ENCODE measurements at regions not wholly inside any gene's neighbourhood (a gene's known extent, or its start where the extent isn't known, plus 50 kb on each side); places are given as distances from the start of the nearest gene placed in this dataset.
"Not testable (repeated sequence)": the region's sequence is repeated elsewhere in the genome, so short reads cannot be mapped to it uniquely, and the experiment has no call there.

DNA sequence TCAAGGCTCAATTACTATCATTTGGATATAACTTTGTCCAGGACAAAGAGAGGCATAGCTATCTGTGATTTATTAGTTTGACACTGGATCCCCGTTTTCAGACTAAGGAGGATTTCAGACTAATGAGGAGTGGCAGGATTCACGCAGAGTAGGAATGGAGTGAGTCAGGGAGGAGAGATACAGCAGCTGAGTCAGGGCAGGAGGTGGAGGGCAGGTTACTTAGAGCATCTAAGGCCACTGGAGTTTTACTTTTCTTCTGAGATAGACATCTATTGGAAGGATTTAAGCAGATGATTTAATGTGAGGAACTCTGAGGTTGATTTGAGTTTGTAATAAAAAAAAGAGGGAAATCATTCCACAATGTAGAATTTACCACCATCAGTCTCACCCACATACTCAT is 110.6 kb downstream of the RPIA start:
- DNase-seq, result not testable (repeated sequence)

DNA sequence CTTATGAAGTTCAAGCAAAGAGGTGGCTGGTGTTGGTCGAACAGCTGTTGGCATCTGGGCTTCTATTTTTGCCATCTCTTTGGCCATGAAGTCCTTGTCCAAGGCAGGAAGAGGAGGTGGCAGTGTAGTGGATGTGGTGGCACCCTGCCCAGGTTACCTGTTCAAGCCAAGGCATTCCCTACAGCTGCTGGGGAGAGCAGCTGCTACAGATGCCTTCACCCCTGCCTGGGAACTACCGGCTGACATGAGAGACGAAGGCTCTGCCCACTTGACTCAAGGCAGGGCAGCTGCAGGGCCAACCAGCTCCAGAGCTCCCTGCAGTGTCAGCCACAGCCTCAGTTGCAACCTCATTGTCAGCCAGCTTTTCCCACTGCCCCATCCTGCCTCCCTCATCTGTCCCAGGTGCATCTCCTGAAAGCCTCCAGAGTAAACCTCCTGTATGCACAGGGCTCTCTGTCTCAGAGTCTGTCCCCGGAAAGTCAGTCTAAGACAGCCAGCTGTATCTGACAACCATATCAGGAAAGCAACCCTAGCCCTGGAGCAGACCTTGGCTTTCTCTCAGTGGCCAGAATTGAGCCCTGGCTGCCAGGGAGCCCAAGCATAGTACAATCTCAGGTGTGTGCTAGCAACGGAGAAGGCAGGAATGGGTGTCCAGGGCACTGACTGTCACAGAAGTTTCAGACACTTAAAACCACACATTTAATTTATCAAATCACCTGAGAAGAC is 115.9 kb downstream of the RPIA start:
- DNase-seq, result no peak

DNA sequence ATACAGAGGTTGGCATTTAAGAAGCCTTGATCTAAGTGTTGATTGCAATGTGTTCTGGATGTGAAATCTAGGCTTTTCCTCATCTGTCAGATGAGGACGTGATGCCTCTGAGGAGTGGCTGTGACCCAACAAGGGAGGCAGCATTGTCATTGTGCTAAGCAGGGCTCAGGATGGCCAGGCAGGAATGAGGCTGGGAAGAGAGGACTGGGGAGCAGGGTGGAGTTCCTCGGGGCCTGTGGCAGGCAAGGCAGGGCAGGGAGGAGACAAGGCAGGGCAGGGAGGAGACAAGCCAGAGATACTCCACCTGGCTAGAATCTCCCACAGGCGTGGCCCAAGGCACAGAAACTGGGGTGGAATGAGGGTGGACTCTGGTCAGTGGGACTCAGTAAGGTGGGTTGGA is 116.6 kb downstream of the RPIA start:
- DNase-seq, result no peak

DNA sequence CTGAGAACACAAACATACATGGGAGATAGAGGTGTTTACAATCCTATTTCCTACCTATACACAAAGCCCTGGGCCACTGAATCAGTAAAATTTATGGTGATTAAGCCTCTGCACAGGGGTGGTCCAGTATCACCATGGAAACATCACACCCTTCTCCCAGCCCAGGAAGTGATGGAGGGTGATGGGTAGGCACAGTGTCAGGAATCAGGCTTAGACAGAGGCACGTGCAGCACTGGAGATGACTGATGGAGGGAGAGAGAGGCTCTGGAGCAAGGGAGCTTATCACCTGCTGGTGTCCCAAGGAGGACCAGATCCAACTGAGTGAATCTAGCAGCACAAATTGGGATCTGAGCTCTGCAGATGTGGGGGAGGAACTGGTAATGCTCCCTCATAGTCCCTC is 117.2 kb downstream of the RPIA start:
- DNase-seq, result no peak

DNA sequence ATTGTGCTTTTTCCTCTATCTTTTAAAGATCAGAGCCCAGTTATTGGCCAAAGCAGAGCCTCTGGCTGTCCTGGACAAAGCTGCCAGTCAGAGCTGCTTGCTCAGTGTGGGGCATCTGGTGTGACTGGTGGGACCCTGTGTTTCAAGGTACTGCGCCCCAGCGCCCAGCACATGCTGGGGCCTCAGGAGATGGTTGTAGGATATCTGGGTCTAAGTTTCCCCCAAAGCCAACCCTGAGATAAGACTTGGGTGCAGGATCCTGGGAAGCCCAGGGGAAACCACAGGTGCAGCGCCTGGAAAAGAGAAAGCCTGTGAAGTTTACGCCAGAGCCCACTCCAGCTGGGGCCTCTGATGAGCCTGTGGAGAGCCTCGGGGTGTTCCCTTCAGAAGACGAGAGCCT is 117.7 kb downstream of the RPIA start:
- DNase-seq, result no peak

DNA sequence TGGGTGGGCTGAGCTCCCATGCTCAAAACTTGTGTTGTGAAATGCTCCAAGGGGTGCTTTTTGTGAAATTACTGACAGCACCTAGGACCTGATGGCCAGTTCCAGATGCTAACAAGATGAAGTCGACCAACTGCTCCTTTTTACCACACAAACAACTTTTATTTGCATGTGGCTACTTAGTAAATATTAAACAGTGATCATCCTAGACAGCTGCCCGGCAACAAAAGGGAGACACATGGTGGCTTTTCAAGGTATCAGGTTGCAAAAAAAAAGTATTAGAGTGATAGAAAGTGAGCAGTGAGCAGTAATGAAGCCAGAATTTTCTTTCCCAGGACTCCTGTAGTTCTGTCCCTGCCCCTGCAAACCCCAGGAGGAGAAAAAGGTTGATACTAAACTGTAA is 118.5 kb downstream of the RPIA start:
- no peak for DNase-seq

DNA sequence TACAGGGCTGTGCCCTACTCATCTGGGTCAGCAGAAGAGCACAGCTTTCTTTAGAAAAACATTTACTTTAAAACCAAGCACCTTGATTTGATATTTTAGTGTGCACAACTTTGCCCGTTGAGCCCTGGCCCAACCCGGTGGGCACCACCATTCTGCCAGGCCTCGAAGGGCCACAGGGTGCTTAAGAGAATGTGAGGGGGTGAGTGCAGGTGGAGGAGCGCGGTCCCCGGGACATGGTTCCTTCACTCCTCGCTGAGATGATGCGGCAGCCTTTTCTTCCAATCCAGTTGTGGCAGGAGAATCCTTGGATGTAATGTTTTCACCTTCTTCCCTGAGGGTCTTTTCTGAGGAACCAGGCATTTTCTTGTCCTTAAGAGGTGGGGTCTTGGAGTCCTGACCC is 119.0 kb downstream of the RPIA start:
- no peak for DNase-seq

DNA sequence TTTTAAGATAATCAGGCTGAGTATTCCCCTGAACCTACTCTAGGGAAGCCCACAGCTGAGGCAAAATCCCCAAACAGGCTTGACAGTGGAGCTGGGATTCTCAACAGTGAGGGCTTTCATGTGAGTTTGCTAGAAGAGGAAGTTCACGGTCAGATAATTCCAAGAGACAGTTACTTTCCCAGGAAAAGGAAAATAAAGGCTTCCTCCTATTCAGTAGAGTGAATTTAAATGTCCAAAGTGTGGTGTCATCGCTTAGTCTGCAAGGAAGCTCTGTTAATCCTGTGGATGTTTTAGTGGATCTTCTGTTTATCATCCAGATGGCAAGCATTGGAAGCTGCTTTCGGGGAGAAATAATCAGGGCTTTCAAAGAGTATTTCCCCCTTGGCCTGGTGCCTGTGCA is 119.8 kb downstream of the RPIA start:
- no peak for DNase-seq

DNA sequence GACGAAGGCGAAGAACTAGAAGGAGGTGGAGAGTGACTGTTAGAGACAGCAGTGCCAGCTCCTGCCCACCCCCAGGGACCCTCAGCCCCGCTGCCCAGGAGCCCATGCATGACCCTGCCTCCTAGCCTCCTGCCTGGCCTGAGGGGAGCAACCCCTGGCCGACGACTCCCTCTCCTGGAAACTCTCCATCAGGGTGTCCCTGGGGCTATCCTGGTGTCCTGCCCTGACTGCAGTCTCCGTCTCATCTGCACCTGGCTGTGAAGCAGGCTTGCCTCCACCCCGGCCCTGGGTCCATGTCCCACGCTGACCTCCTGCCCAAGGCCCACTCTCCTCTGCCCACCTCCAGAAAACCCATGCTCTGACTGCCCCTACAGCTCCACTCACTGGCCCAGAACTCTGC is 120.2 kb downstream of the RPIA start:
- no peak for DNase-seq

DNA sequence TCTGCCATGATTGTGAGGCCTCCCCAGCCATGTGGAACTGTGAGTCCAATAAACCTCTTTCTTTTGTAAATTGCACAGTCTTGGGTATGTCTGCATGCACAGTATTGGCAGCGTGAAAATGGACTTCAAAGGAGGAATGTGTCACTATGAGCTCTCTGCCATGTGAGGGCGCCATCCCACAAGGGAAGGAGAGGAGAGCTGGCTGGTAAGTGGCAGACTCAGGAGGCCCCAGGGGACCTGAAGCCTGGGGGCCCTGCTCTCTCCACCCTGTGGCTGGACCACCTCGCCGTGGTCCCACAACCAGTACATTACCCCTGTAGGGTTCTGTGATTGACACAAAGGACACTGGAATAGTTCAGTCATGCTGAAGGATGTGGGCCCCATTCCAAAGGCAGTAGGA is 122.1 kb downstream of the RPIA start:
- no peak for DNase-seq

DNA sequence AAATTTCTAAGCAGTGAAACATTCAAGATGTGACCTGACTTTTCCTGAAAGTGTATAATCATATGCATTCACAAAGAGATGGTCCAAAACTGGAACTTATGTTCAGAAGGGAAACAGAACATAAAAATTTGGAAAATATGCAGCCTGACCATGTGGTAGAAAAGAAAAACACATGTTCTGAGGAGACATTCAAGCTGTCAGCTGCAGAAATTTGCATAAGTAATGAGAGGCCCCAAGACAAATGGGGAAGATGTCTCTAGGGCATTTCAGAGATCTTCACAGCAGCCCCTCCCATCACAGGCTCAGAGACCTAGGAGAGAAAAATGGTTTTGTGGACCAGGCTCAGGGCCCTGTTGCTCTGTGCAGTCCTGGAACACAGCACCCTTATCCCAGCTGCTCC is 123.8 kb downstream of the RPIA start:
- no peak for DNase-seq

DNA sequence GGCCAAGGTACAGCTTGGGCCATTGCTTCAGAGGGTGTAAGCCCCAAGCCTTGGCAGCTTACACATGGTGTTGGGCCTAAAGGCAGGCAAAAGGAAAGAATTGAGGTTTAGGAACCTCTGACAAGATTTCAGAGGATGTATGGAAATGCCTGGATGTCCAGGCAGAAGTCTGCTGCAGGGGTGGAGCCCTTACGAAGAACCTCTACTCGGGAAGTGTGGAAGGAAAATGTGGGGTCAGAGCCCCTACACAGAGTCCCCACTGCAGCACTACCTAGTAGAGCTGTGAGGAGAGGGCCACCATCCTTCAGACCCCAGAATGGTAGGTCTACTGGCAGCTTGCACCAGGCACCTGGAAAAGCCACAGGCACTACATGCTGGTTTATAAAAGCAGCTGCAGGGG is 124.2 kb downstream of the RPIA start:
- no peak for DNase-seq

DNA sequence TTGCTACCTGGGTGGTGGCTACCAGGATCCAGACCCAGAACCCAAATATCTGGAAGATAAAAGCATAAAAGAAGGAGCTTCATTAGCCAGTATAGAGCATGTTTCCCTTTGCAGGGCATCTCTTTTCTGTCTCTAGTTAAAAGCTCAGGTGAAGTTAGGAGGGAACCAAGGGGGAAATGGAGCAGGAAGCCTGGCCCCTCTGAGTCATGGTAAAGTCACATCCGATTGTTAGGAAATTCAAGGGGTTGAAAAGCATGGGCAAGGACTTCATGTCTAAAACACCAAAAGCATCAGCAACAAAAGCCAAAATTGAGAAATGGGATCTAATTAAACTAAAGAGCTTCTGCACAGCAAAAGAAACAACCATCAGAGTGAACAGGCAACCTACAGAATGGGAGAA is 126.9 kb downstream of the RPIA start:
- no peak for DNase-seq

DNA sequence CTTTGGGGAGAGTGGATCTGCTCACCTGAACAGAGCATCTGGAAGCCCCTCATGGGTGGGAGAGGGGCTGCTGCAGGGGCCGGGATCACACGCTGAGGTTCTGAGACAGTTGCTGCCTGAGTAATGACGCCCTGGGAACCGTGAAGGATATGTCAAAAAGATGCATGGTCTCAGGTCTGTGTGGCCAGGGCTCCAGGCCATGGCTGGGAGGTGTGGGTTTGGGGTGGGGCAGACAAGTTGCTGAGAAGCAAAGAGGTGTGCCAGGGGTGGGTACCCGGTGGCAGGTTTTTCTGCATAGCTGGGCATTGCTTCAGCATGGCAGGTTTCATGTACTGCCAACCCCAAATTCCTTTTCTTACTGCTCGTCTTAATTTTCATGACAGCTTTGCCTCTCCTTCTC is 133.5 kb downstream of the RPIA start:
- DNase-seq, result no peak

DNA sequence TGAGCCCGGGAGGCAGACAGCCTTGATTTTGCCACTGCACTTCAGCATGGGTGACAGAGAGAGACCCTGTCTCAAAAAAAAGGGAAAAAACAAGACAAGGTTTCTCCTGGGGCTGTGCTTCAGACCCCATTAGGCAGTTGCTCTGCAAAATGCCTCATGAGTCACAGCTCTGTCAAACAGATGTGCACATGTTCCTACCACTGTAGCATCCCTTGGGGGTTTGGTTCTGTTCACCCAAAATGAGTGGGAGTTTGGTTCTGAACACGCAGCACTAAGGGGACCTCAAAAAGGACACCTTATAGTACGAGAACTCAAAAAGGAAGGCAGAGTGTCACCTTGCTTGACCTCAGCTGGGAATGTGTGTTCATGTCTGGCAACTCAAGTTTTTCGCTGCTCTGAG is 134.9 kb downstream of the RPIA start:
- DNase-seq, result no peak

DNA sequence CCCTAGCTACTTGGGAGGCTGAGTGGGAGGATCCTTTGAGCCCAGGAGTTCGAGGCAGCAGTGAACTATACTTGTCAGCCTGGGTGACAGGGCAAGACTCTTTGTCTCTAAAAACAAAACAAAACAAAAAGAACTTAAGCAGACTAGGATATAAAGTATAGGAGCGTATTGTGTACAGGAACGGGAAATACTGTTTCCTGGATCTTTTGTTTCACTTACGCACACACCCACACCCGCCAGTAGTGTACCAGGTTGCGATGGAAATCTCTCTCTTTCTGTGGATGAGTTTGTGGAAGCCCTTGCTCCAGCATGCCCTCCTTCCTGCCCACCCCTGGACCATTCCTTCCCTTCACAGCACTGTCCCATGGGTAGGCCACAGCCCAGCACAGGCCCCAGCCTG is 136.3 kb downstream of the RPIA start:
- DNase-seq, result no peak

DNA sequence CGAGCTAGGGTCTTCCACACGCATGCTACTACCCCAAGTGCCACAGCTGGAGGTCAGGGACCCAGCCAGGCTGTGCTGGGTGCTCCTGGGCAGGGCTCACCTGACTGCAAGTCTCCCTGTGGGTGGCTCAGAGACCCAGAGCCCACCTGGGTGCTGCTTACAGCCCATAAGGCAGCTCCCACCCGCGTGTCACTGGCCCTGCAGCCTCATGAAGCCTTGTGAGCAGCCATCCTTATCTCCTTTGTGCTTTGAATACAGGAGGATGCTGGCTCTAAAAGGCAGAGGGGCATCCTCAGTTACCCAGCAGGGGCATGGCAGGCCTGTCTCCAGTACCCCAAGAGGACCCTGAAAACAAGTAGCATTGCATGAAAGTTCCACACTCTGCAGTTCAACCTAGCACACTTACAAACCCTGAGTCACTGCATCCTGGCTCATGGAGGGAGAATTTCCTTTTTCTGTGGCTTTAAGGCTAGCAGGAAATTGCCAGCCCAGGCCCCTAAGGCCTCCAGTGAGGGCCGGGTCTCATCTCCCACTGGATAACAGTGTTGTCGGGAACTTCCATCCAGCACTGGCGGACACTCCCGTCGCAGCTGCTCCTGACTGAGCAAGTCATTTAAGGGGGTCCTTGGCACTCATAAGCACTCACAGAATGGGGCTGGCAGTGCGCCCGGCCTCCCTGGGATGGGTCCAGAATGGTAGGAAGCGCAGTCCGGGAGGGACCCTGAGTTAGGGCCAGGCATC is 137.1 kb downstream of the RPIA start:
- no peak for DNase-seq

DNA sequence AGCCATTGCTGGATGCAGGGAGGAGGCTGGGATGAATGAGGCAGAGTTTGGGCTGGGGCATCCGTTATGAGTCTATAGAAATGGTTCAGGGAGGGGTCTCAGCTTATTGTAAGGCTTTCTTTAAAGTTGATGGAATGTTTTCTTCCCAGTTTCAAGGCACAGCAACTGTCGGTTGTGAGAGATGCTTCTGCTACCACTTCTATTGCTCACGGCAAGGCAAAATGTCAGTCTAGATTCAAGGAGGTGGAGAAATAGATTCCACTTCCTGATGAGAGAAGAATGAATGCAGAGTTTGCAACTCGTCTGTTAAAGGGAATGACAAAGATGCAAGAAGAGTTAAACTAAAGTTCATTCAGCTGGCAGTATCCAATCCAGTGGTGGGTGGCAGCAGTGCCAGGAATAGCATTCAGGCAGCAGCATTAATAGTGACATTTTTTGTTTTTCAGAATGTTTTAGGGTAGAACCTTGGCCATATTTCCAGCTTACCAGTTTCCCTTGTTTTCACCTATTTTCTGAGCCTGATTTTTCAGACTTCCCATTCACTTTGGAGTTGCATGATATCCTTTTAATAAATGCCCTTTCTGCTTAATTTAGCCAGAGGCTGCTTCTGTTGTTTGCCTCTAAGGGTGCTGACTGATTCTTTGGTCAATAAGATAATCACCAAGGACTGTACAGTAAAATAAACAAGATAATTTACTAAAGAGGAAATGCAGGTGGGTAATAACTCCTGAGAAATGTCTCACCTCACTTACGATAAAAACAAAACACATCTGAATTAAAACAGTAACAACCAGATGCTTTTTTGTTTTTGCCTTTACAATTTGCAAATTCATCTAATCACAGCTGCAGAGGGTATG is 138.4 kb downstream of the RPIA start:
- DNase-seq, result no peak

DNA sequence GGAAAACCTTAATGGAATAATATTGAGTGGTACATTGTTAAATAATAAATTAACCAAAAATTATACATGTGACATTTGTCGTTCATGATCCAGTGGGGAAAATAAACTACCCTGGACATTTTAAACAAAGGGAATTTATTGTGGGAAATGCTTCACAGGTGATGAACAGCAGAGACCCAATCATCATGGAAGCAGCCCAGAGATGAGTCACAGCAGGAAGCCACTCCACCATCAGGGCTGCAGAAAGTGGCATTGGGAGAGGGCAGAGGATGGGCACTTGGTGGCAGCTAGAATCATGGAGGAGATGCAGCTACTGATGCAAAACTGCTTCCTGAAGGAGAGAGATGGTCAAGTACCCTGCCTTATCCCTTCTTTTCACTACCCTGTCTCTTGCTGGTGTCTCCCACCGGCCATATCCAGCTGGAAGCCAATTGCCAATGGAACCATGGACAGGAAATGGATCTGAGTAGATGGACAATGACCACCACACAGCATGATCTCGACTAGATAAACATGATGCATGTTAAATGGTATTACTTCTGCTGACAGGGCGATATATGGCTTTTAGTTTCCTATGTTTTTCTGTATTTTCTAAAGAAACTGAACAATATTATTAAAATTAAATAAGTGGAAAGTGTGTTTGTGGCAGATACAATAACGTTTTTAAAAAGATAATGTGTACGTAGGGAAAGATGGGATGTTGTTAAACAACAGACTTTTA is 139.8 kb downstream of the RPIA start:
- DNase-seq, result no peak

DNA sequence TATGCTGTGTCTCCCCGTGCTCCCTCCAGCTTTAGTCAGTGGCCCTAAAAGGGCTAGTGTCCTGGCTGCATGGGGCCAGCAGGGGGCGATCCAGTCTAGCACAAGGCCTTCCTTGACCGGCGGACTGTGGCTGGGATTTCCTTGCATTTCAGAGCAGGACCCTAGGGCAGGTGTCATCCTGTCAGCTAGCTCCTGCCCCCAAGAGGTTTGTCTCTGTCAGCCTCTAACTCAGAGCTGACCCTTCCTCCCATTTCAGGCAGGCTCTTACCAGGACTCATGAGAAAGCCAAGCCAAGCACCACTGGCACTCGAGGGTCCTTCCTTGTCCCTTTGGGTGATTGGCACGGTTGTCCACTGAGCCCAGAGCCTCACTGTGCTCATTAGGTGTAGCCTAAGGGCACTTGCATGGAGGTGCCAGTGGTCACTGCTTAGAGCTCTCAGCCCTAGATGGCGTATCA is 140.3 kb downstream of the RPIA start:
- no peak for DNase-seq

DNA sequence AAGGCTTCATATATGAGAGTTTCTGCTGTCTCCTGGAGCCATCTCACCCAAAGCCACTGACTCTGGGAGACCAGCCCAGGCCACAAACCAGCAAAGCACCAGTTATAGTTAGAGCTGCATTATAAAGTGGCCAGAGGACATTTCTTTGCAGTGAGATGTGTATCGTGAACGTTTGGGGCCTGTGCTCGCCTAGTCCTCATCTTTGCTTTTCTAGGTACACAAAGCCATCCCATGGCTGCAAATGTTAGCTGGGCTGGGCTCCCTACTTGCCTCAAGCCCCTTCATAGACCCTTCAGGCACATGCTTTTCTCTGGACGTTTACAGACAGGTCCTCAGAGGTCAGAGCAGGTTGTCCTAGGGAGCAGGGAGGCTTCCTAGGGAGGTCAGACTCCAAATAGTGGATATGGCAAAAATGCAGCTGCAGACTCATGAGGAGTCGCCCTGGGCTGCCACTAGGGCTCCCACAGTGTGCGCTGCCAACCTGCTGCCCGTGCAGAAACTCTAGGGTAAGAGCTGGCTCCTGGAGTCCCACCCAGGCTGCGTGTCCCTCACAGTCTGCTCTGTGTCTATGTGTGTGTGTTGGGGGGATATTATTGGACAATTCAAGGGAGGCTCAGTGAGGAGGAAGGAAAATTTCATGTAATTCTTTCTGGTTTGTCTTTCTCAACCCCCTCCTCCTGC is 141.0 kb downstream of the RPIA start:
- no peak for DNase-seq

DNA sequence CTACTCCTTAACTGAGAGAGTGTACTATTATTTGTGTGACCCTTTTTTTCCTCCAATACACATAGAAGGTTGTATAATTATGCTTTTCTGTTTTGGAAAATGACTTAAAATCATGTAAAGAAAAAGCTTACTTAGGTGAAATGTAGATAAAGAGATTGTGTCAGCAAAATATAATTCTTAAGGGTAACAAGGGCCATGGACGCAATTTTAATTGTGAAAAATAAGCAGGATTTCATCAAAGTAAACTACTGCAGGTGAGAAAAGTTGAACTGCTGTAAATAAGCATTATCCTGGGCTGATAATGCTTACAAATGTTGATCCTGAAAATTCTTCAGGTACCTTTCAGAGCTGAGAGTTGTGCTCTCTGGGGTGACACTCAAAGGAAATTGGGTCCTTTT is 141.5 kb downstream of the RPIA start:
- DNase-seq, result no peak

DNA sequence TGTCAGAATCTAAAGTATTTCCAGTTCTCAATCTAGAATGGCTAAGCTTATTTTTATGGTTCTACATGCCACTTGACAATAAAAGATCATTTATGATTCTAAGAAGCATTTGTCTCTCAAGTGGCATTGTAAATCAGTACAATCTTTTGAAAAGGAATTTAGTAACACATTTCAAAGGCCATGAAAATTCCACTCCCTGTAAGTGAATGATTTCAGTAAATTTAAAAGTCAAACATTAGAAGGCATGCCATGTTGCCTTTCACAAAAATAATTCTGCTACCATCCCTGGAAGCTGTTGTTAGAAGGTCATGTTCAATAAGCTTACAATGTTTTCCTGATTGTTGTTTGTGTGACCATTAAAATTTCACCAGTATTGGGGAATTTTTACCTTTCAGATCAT is 142.9 kb downstream of the RPIA start:
- no peak for DNase-seq

All from NCI-H2081 treated with DMSO at 0.1 percent for 48 hours (cell line).